ENCODE measurements at regions not wholly inside any gene's neighbourhood (a gene's known extent, or its start where the extent isn't known, plus 50 kb on each side); places are given as distances from the start of the nearest gene placed in this dataset.

- no peak for TF ChIP-seq CTCF (IDR thresholded peaks at IDR 0.05)
- no peak for TF ChIP-seq POLR2A (IDR thresholded peaks at IDR 0.05)
These were observed 134.2 kb upstream of the PRSS3 start for GRCh38 chr9:33661176-33661575.

All from right lobe of liver (tissue), 4 donors.